IPS DF 19.7 (cell line): ENCODE measurements at regions not wholly inside any gene's neighbourhood (a gene's known extent, or its start where the extent isn't known, plus 50 kb on each side); places are given as distances from the start of the nearest gene placed in this dataset.

ENCODE experiments used
- DNase-seq: peaks from one replicate; pipeline ENCODE4 v3.0.0-alpha.2; 2013; ENCODE audit warnings: low read depth, low spot score

- DNase-seq: no peak
Measured at GRCh38 chr4:8698341-8699062, 105.9 kb downstream of the CPZ start.

GRCh38 chr4:8697826-8698225 lies 105.3 kb downstream of the CPZ start:
- DNase-seq: no peak

GRCh38 chr4:8696369-8697127 lies 104.0 kb downstream of the CPZ start:
- no peak for DNase-seq

GRCh38 chr4:8695237-8696219 lies 103.0 kb downstream of the CPZ start:
- no peak for DNase-seq

- no peak for DNase-seq
Measured at GRCh38 chr4:8694651-8695151, 102.1 kb downstream of the CPZ start.

GRCh38 chr4:8694226-8694625 lies 101.7 kb downstream of the CPZ start:
- DNase-seq: no peak

GRCh38 chr4:8691151-8691775 lies 98.7 kb downstream of the CPZ start:
- DNase-seq: no peak

GRCh38 chr4:8690216-8691150 lies 97.9 kb downstream of the CPZ start:
- DNase-seq: no peak

GRCh38 chr4:8689741-8690140 lies 97.2 kb downstream of the CPZ start:
- no peak for DNase-seq

- DNase-seq: no peak
Measured at GRCh38 chr4:8688908-8689445, 96.4 kb downstream of the CPZ start.

GRCh38 chr4:8688041-8688907 lies 95.7 kb downstream of the CPZ start:
- no peak for DNase-seq

- DNase-seq: no peak
Measured at GRCh38 chr4:8687083-8687482, 94.5 kb downstream of the CPZ start.

GRCh38 chr4:8685831-8686230 lies 93.3 kb downstream of the CPZ start:
- no peak for DNase-seq

- DNase-seq: no peak
Measured at GRCh38 chr4:8683462-8683861, 90.9 kb downstream of the CPZ start.

GRCh38 chr4:8682725-8683124 lies 90.2 kb downstream of the CPZ start:
- no peak for DNase-seq

- no peak for DNase-seq
Measured at GRCh38 chr4:8682296-8682695, 89.7 kb downstream of the CPZ start.

- DNase-seq: no peak
Measured at GRCh38 chr4:8681391-8681790, 88.8 kb downstream of the CPZ start.

GRCh38 chr4:8679032-8679431 lies 86.5 kb downstream of the CPZ start:
- no peak for DNase-seq

- no peak for DNase-seq
Measured at GRCh38 chr4:8676676-8677075, 84.1 kb downstream of the CPZ start.
